T-helper 1 cell (primary cell): ENCODE measurements at regions not wholly inside any gene's neighbourhood (a gene's known extent, or its start where the extent isn't known, plus 50 kb on each side); places are given as distances from the start of the nearest gene placed in this dataset.

ENCODE experiments used
- DNase-seq, 5 donors: peaks; one replicate each; pipeline ENCODE4 v3.0.0-alpha.2; 2012 to 2020

DNA sequence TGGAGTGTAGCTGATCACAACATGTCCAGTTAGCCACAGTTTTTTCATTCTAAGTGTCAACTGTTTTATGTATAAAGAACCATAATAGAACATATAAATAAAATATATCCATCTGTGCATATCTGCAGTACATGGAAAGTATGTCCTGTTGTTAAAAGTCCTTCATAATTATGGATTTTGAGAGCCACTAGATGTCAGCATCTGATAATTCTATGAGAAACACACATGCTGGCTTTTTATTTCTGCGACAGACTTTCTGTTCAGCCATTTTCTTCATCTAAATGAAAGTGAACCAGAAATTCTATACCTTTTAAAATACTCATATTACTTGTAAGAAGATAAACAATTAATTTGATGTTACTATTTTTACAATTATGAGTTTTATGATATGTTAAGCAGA, 251.5 kb downstream of the GPM6A start:
- DNase-seq = no peak

GRCh38 chr4:175561696-175562095, 250.4 kb downstream of the GPM6A start:
- DNase-seq = no peak

- DNase-seq = no peak
Observed at GRCh38 chr4:175562111-175562510, 250.0 kb downstream of the GPM6A start.

- DNase-seq = no peak
Observed at GRCh38 chr4:175562542-175562941, 249.5 kb downstream of the GPM6A start.
